ENCODE measurements at regions not wholly inside any gene's neighbourhood (a gene's known extent, or its start where the extent isn't known, plus 50 kb on each side); places are given as distances from the start of the nearest gene placed in this dataset.

DNA sequence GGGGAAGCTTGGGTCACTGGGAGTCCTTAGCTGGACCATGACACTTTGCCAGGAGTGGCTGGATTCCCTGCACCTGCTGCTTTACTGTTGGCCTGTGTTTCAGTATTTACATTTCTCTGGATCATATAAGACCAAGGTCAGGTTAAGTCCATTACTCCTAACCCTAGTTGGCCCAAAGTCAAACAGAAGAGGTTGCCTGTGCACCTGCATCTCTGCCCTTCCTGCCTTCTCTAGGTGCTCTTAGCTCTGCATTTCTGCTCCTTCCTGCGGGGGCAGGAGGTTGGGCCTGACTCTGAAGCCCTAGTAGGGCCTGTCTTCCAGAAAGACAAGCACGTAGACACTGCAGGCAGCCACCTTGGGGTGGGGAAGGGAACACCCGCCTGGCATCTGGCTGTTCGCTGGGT is 124.3 kb downstream of the RPLP1 start:
- no peak for DNase-seq (ENCODE audit: low read depth in 2 of 2)

DNA sequence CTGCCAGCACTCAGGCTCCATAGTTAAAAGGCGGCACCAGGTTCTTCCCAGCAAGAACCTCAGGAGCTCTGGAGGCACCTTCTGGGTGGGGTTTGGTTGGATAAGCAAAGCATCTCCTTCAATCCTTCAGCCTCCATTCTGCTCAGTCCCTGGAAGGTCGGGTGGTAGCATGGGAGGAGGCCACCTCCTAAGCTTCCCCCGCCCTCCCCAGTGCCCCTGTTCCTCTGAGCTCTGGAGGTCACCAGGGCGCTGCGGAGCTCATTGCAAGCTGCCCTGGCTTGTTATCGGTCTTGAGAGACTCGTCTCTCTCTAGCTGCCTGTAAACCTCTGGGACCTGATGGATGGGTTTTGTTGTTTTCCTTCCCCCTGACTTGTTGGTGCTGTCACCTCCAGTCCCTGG is 124.8 kb downstream of the RPLP1 start:
- DNase-seq (ENCODE audit: low read depth in 2 of 2): no peak

DNA sequence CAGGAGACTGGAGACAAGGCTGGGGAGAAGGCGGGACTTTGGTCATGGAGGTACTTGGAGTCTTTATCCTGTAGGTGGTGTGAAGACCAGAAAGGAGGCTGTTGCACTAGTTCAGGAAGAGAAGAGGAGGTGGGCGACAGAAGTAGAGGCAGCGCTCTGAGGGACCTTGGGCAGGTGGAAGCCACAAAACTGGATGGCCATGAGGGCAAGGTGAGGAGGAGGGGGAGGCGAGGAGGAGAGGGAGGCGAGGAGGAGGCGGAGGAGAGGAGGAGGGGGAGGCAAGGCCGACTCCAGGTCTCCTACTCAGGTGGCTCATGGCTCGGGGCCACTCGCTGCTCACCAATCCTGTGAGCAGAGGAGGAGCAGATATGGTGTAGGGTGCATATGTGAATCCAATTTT is 125.6 kb downstream of the RPLP1 start:
- DNase-seq (ENCODE audit: low read depth in 2 of 2): no peak

DNA sequence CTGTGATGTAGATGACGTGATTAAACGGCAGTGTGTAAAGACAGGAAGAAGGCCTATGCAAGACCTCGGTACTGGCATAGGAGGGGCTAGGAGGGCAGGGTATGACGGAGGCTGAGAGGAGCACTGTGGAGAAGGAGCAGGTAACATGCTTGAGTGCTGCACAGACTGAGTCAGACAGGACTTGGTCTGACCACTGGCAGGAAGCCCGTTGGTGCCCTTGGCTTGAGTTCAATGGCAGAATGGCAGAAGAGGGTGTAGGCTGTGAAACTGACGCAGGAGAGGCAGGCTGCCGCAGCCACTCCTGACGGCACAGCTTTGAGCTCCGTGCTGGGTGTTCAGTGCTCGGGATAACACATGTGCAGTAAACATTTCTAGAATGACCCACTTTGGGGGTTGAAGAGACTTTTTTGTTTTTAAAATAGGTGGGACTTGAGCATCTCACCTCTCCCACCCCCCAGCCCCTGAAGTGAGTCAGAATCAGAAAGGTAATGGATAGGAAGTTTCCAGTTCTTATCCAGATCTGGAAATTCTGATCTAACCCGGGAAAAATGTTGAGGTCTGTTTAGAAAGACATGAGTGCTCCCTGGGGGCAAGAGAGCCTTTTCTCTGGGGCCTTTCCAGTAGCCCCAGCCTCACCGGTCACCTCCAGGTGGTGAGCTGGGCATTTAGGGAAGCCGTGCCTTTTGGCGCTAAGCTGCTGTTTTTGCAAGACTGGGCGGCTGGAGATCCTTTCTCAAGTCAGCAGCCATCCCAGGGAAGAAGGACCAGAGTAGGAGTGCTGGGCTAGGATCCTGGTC is 126.4 kb downstream of the RPLP1 start:
- DNase-seq (ENCODE audit: low read depth in 2 of 2): no peak

DNA sequence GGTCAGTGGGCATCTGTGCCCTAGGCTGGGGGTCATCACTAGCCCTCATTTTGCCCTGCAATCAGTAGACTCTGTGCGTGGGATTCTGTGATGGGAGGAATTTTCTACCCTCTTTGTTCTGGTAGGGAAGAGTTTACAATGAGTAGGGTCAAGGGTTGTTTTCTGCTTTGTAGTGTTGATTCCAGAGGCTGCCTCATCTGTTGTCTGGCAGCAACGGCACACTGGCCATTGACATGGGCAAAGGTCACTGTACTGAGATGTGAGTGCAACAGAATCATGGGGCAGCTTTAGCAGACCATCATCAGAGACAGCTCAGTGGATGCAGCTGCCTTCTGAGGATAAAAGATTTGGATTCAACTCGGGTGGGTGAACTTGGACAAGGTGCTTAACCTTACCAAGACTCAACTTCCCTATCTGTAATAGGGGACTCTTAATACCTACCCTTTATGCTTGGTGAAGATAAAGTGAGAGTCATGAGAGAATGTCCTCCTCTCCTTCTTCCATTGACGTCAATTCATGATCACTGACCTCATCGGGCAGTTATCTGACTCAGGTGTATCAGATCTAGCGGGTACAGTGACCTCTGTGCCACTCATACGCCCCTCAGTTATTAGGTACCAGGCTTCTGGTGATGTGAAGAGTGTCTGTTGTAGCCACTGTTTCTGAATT is 127.5 kb downstream of the RPLP1 start:
- DNase-seq (ENCODE audit: low read depth in 2 of 2): no peak

DNA sequence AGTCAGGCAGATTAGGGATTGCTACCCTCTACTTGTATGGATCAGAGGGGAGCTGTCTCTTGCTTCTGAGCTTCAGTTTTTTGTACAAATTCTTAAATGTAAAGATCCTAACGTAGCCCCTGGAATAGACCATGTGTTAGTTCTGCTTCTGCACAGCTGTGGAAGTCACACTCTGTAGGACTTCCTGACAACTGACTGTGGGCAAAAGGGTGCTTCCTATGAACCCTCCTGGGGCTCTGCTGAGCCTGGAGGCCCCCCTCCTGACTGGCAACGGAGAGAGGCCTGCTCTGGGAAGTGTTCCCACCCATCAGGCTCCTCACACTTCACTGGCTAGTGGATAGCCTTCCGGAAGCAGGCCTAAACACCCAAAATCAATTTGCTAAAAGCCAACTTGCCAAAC is 131.0 kb downstream of the RPLP1 start:
- DNase-seq (ENCODE audit: low read depth in 2 of 2): no peak

DNA sequence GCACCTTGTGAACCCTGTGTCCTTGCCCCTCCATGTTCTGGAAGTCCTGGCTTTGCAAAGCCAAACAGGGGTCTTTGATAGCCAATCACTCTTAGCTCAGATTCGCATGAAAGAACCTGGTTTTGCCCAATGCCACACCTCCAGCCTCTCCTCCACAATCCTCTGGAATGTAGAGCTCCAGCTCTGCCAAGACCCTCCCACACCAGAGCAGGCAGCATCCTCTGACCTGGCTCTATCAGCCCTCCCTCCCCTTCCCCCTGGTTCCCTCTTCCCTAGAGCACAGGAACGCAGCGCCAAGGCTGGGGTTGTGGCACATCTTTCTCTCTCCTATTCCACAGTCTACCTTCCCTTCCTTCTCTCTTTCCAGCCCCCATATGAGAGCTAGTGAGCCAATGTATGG is 133.3 kb downstream of the RPLP1 start:
- DNase-seq (ENCODE audit: low read depth in 2 of 2): no peak

DNA sequence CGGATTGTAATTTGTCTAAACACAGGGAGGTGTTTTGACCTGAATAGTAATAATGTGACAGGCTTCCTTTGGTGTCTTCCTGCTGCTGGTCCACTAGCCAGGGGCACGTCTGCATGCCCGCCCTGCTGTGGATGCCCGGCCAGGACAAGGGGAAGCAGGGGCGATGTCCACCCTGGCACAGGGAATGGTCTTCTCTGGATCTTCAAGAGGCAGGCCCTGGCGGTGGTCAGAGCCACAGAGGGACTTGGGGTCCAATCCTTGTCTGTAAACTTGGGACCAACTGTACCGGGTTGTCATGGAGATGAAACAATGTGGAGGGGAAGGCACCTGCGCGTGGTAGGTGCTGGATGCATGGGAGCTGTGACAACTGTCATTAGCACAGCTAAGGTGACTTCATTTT is 134.1 kb downstream of the RPLP1 start:
- no peak for DNase-seq (ENCODE audit: low read depth in 2 of 2)

DNA sequence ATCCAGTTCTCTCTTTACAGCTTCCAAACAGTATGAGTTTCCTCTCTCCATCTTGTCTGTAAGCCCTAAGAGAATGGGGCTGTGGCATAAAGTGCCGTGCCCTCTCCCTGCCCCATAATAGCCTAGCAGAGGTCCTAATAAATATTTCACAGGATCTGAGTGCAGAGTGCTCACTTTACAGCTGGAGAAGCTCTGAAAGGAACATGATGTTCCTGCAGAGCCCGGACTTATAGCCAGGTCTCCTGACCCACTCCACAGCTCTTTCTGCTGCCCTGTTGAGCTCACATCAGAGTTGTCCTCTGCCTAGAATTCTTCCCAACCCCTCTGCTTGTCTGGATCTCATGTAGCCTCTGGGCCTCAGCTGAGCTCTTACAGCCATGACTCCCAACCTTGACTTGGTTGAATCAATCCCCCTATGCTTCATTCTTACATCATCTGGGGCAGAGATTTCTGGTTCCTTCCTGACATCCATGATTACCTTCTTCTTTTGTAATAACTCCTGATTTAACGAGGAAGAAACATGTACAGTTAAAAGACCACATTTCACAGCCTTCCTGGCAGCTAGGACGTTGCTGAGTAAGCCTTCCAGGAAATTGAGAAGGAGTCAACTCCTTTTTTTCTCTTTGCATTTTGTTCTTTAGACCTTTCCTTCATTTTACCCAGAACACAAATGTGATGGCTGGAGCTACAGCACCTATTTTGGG is 135.3 kb downstream of the RPLP1 start:
- DNase-seq (ENCODE audit: low read depth in 2 of 2): no peak

DNA sequence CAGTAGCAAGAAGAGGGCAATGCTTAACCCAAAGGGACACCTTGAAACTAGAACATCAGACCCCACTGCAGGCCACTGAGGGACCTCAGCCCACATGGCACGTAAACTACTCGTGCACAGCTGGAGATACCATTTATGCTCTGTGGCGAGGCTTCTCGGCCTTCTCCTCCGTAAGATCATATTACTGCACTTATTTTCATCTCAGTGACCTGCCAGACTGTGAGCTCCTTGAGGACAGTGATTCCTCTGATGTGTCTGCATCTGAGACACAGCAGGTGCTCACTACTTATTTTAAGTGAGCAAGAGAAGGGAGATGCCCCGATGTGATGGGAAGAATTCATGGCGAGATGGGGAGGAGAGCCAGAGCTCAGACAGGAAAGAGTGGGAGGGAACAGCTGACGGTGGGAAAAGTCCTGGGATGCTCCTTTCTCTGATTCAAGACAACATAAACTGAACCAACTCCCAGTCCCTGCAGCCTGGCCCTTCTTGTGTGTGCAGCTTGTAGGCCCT is 137.6 kb downstream of the RPLP1 start:
- DNase-seq (ENCODE audit: low read depth in 2 of 2): no peak

DNA sequence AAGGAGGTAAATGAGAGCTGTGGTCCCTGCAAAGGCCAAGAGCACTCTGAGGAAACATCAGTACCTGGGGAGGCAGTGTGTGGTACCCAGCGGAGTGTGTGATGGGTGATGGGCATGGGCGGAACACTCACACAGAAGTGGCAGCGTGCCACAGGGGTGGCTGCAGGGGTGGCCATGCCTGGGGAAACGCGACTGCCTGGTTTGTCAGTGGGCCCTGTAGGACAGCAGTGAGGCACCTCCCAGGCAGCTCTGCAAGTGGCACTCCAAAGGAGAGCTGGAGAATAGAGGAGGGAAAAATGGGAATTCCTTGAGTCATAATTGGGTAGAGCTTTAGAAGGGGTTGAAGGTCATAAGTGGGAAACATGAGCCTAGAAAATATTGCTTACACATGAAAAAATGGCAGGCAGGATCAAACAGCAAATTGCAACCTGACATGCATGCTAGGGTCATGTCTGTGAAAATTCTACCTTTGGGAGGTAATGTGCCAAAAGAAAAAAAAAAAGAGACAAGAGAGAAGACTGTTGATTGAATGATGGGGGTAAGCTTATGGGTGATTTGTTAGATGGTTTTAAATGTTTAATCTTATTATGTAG is 138.4 kb downstream of the RPLP1 start:
- DNase-seq (ENCODE audit: low read depth in 2 of 2): no peak

DNA sequence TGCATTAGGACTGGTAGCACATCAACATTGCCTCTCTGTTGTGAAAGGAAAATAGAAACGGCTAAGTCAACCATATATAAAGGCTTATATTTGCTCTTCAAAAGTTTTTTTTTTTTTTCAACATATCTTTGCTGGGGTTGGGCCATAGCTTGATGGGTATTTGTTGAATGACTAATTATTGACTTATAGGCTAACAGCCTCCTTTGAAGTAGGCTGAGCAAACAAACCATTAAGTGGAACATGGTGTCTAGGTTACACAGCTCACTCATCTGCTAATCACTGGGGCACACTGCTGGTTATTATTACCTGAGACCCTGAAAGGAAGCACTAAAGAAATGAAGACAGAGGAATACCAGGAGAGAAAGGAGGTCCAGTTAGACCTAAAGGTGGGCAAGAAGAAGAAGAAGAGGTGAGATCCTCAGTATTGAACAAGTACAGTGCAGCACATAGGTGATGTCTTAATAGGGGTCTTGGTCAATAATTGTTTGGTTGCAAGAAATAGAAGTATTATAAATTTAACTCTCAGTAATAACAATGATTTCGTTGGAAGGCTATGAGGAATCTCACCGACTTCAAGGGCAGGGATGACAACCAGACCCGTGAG is 139.4 kb downstream of the RPLP1 start:
- DNase-seq (ENCODE audit: low read depth in 2 of 2): no peak

DNA sequence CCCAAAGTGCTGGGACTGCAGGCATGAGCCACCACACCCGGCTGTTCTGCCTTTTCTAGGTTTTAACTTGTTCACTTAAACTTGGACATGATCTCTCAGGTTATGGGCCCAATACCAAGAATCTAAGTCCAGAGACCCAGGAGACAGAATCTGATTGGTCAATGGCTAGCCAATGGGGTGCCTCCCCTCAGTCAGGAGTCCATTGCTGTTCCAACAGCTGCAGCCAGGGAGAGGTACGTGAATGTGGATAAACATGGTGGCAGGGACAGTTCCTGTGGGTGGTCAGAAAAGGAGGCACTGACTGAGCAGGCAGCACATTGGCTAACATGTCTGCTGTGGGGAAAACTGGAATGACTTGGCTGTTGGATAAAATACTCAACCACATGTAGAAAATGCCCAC is 140.3 kb downstream of the RPLP1 start:
- no peak for DNase-seq (ENCODE audit: low read depth in 2 of 2)

DNA sequence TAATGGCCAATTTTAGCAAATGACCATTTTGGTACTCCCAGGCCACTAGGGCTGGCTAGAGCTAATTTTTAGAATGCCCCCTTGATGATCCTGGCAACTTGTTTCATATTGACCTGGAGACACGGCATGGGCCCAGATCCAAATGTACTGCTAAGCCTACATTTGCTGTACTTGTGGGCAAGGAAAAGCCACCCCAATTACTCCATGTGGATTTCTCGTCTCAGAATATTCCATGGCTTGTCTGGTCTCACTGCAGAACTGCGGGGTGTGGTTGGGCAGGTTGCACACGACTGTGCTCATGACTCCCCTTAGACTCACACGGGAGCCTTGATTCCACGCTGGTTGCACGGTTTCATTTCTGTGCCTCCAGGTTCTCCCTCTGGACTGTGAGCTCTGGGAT is 140.9 kb downstream of the RPLP1 start:
- DNase-seq (ENCODE audit: low read depth in 2 of 2): no peak

DNA sequence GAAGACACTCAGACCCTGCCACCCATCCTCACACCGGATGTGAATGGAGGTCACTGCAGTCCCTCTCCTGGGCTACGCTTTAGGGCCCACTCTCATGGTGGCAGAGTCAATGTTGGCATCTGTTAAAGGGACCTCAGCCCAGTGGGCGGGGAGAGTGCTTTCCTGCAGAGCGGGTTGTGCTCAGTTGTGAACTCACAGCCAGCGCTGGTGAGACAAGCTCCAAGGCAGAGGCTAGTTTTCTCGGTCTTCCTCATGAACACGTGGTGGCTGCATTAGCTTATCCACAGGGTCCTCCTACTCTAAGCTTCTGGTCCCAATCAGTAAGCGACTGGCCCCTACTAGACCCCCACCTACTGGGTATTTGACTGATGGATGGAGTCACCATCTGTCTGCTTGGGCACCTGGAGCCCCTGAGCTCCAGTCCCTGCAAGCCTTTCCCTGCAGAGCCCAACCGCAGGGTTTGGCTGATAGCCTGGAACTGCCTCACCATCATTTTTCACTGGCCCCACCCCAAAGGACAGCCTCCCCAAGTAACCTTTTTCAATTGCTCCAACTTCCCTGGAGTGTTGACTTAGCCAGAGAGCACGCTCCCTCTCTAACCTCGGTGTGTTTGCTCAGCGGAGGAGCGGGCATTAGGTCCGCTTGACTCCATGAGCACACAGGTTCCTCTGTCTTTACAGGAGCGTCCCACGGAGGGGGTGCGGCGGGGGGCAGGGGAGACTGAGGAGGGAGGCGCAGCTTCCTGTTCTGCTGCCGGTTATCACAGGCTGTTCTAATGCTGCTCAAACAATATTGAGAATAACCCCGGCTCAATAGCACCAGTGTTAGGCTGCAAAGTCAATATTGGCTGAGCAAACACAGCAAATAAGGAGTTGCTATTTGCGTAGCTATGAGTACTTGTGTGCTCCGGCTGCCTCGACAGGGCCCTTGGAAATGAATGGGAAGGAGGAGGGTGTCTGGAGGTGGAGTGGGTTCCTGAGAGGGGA is 141.7 kb downstream of the RPLP1 start:
- no peak for DNase-seq (ENCODE audit: low read depth in 2 of 2)

DNA sequence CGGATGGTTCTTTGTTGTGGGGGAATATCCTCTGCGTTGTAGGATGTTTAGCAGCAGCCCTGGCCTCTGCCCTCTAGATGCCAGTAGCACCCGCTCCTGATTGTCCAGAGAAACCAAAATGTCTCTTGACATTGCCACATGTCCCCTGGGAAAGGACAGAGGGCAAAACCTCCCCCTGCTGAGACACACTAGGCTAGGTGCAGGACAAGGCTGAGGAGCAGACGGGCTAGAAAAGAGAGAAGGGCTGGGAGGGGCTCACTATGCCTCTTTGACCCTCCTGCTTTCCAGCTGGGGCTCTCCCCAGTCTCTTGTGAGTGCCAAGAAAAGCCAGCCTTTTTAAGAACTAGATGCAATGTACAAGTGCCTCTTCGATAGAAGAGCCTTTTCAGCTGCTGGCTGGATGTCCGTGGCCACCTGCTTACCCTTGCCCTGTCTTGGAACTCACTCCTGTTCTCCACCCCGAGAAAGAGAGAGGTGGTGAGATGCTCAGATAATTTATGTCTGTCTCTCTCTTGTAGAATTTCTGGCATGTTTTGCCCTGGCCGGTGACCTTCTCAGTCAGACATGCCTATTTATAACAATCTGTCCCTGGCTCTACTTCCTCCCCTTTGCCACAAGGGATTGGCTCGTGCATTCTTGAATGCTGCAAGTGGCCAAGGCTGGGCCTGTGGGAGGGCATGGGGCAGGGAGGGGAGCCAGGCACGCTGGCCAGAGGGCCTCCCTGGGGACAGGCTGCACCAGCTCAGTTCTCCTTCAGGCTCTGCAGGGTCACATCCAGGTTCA is 142.6 kb downstream of the RPLP1 start:
- no peak for DNase-seq (ENCODE audit: low read depth in 2 of 2)

DNA sequence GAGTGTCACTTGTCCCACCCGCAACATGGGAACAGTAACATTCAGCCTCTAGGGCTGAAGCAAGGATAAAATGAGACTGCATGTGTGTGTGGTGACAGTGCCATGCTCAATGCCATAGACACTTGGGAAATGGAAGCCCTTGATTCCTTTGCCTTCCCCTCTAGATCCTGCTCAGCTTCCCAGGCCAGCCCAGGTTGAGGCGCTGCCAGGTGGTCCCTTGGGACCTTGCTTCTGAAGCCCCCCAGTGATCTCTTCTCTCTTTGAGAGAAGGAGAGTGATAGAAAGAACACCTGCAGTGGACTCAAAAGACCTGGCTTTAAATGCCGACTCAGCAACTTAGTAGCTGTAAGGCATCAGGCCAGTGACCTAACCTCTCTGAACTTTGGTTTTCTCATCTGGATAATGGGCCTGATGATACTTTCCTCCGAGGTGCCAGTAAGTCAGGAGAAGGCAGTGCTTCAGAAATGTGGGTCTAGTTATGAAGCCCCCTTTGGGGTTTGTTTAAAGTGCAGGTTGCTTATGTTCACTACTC is 144.5 kb downstream of the RPLP1 start:
- no peak for DNase-seq (ENCODE audit: low read depth in 2 of 2)

DNA sequence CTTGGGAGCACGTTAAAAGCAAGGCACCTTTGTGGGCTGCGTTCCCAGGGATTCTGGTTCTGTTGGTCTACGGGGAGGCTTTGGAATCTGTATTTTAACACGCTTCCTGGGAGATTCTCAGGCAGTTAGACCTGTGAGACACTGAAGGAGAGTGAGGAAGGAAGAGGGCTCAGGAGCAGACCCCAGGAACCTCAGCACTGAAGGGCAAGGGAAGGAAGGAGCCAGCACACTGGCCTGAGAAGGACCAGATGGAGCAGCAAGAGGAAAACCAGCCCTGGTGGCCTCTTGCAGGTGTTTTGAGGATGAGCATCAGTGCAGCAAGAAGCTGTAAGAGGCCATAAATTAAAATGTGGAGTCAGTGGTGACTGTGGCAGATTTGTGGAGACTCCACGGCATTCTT is 146.7 kb downstream of the RPLP1 start:
- DNase-seq (ENCODE audit: low read depth in 2 of 2): no peak

DNA sequence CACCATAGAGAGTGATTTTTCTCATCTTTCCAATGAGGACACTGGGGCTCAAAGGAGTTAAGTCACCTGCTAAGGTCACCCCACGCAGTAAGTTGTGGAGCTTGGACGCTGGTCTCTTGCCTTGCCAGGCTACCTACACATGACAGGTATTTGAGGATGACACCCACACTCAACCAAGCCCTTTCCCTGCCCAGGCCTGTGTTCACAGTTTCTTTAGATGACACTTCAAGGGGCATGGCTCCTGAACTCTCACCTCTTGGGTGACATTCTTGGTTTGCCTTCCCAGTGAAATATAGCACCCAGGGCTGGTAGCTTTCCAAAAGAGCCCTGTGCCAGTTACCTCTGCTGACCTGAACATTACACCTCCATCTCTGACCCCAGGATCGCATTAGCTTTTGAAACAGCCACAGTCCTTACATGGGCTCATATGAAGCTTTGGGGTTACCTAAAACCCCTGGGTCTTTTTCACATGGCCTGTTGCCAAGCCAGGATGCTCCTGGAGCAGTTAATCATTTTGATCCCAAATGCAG is 148.0 kb downstream of the RPLP1 start:
- no peak for DNase-seq (ENCODE audit: low read depth in 2 of 2)

Measured in stimulated activated CD8-positive, alpha-beta memory T cell treated with anti-CD3 and anti-CD28 coated beads, Interleukin-2, amount 100 ng/mL, for 48 hours (primary cell).